ENCODE measurements at regions not wholly inside any gene's neighbourhood (a gene's known extent, or its start where the extent isn't known, plus 50 kb on each side); places are given as distances from the start of the nearest gene placed in this dataset.

DNA sequence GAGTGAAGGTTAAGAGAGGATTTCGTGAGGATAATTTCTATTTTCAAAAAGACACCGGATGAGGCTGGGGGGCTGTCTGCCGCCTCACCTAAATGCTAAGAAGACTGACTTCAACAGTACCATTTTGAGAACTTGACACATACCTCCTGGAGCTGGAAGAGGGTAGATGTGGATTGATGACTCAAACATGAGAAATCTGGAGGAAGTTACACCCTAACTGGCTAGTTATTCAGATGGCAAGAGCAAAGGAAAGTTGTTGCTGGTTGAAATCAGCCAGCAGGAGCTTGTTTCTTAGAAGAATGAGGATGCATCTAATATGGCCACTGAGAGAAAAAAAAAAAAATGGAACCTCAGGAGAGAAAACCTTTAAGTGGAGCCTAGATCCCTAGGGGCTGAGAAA, 76.2 kb upstream of the KIAA1217 start:
- intact Hi-C loops (cut with micrococcal nuclease), result no loop called here
- DNase-seq, result no peak
- no peak for ATAC-seq

DNA sequence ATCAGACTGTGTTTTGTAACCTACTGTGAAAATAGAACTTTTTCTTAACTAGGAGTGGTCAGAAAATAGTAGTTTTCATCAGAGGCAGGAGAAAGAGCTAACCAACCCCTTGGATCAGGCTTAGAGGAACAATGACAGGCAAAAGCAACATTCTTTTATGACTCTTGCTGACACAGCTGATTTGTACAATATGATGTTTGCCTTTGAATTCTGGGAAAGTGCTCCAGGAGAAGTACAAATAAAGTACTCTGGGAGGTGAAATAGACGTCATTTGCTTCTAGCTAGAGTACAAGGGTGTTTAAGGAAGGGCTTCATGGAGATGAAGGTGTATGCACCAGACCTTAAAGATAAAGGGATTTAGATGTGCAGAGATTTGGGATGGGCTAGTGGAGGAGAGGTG, 75.1 kb upstream of the KIAA1217 start:
- intact Hi-C loops (cut with micrococcal nuclease), result no loop called here
- no peak for DNase-seq
- ATAC-seq, result no peak

DNA sequence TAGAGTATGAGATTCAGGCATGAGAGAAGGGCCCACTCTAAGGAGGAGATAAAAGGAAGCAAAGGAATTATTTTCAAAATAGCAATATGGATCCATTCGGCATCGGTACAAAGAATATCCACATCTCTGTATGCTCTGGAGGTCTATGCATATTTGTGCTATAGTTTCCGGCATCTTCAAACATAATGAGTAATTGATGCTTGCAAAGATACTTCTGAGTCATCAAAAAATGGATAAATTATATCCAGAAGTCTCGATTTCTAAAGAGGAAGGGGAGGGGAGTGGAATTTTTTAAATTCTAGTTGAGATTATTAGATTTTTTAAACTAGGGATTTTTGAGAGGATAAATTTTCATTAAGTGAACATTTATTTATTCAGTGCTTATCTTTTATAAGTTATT, 72.9 kb upstream of the KIAA1217 start:
- intact Hi-C loops (cut with micrococcal nuclease), result no loop called here
- DNase-seq (no peak), ATAC-seq (no peak)

DNA sequence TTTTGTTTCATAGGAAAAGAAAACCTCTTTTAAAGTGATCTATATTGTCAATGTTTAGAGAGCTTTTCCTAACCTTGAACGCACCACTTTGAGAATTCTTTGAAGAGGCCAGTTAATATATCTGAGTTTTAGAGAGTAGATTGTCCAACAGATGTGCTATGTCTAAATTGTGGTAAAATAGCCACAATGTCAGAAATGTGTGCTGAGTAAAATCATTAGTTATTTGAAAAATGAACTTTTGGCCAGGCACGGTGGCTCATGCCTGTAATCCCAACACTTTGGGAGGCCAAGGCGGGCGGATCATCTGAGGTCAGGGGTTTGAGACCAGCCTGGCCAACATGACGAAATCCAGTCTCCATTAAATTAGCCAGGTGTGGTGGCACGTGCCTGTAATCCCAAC, 61.6 kb upstream of the KIAA1217 start:
- intact Hi-C loops (cut with micrococcal nuclease), result no loop called here
- ATAC-seq (no peak), DNase-seq (no peak)

DNA sequence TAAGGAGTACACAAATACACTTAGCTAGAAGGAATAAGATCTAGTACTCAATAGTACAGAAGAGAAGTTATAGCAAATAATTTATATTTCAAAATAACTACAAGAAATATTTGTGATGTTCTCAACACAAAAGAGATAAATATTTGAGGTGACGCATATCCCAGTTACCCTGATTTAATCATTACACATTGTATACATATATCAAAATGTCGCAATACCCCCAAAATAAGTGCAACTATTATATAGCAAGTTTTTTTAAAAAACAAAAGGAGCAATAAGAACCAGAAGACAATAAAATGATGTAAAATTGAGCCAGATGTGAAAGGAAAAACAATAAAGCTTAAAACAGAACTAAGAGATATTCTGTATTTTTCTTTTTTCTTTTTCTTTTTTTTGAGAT, 59.3 kb upstream of the KIAA1217 start:
- DNase-seq, result no peak
- intact Hi-C loops (cut with micrococcal nuclease), result no loop called here
- no peak for ATAC-seq

DNA sequence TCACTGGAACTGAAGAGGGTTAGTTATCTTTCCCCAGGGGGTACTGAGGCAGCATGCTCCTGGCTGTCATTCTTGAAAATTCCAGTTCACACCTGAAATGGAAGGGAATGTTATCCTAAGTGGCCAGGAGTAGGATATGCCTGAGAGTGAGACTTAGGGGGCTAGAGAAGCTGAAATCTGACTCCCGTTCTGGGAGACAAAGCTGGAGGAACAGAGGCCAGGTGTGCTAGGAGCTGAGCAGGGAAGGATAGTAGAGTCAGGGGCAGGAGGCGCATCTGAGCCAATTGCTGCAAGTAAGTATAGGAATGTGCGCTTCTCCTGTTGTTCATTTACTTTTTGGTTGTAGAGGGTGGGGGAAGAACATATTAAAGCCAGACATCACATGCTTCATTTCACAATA, 58.1 kb upstream of the KIAA1217 start:
- DNase-seq (no peak), ATAC-seq (no peak)
- intact Hi-C loops (cut with micrococcal nuclease), result no loop called here

DNA sequence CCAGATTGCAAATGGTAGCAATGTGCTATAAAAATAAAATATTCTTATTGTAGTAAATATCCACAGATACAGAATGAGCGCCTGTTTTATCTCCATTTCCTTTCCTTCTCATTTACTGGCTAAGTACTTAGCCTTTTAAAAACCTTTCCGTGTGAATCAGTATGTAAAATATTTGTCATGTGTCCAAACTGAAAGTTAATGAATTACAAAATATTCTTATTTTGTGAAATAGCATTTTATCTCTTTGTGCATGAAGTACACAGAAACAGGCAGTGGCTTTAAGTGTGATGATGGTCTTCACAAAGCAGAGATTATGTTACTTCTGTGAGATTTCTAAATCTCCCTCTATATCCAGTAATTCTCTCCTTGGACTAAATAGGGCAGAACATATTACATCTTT, 56.7 kb upstream of the KIAA1217 start:
- intact Hi-C loops (cut with micrococcal nuclease), result no loop called here

DNA sequence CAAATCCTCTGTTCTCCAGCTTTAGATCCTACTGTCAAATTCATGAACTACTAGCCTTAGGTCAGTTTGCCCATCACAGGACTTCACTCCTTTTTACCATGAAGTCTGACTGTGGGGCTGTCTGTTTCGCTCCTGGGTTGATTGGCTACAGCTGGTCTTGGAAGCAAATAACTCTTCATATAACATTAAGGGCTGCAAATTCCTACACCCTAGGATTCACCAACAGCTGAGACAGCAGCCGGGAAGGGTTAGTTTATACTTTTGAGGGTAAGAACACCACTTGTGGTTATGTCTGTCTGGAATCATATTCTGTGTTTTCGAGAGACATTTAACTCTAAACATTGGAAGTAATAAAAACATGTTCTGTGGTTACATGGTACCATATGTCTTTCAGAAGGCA, 55.9 kb upstream of the KIAA1217 start:
- no peak for ATAC-seq
- intact Hi-C loops (cut with micrococcal nuclease), result no loop called here

More for the DNA sequence above, 56.7 kb upstream of the KIAA1217 start:
- DNase-seq (no peak), ATAC-seq (no peak)

DNA sequence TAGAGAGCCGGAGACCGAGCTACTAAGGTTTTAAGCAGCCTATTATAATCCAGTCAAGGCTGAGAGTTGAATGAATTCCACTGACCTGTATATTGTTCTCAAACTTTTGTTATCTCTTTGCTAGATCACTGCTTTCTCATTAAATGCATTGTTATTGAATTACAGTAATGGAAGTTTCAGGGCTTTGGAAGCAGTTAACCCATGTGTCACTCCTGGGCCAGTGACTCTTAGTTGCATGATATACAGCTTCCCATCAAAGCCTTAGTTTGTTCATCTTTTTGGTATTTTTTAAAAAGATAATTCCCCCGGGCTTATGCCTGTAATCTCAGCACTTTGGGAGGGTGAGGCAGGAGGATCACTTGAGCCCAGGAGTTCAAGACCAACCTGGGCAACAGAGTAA, 55.4 kb upstream of the KIAA1217 start:
- no peak for DNase-seq
- intact Hi-C loops (cut with micrococcal nuclease), result no loop called here
- ATAC-seq, result no peak

More for the DNA sequence above, 55.9 kb upstream of the KIAA1217 start:
- no peak for DNase-seq

DNA sequence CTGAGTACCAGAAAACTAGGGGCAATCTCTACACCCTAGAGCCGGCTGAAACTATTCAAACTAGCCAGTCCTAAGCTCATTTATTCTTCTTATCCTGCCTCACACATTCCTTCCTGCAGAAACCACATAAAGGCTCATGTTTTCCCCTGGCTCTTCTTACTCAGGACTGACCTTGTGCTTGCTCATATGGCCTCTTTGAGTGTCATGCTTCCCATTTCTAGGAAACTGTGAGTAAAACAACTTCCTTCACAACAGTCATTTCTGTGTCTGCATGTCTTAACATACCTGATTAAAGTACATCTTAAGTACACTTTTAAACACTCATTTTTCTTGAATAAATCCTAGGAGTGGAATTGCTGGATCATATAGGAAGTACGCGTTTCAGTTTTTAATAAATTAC, 52.3 kb upstream of the KIAA1217 start:
- intact Hi-C loops (cut with micrococcal nuclease), result no loop called here
- no peak for ATAC-seq
- no peak for DNase-seq

DNA sequence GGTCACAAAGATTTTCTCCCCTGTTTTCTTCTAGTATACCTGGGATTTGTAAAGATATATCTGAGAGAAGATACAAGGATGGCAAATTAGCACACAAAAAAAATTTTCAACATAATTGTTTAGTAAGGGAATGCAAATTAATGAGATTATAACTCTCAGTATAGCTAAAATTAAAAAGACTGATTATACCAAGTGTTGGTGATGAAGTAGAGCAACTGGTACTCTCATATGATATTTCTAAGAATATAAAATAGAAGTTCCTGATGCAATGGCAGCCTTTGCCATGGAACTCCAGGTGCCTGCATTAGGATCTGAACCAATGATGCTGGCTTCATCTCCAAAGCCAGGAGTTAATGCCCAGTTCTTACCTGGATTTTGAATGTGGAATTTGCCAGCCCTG, 51.4 kb upstream of the KIAA1217 start:
- ATAC-seq (no peak), DNase-seq (no peak)
- intact Hi-C loops (cut with micrococcal nuclease), result no loop called here
